DOHH2 (cell line): ENCODE measurements at regions not wholly inside any gene's neighbourhood (a gene's known extent, or its start where the extent isn't known, plus 50 kb on each side); places are given as distances from the start of the nearest gene placed in this dataset.

ENCODE experiments used
- EZH2phosphoT487 ChIP-seq: fragments of 200-600 bp; sonication (generic); IDR thresholded peaks from 2 replicates; pipeline ENCODE4 v1.6.1; 2017; ENCODE audit warnings: borderline replicate concordance, mild to moderate bottlenecking, antibody characterized with exemption, low read length, moderate library complexity, mixed read lengths
- TF ChIP-seq, protein P1 (sequence below): fragments of 200-600 bp; sonication (generic); IDR thresholded peaks from one replicate; pipeline ENCODE4 v1.5.1; 2014; ENCODE audit warnings: antibody characterized with exemption, mild to moderate bottlenecking, low read depth, low read length; ENCODE audit not compliant: poor library complexity, severe bottlenecking

DNA sequence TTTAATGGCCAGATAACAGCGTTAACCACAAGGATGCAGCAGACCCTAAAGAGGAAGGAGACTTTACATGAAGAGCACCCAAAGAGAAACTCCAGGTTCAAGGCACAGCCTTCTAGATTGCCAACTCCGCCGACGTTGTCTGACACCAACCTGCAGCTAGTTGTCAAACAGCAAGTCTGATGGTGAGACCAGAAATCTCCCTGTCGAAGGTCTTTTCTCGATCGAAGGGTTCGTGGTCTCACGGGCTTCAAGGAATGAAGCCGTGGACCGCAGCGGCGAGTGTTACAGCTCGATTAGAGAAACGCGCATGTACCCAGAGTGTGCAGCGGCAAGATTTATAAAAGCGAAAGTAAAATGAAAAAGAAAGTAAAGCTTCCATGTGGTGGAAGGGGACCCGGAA is 656.3 kb downstream of the XIRP2 start:
- TF ChIP-seq, protein P1, sequence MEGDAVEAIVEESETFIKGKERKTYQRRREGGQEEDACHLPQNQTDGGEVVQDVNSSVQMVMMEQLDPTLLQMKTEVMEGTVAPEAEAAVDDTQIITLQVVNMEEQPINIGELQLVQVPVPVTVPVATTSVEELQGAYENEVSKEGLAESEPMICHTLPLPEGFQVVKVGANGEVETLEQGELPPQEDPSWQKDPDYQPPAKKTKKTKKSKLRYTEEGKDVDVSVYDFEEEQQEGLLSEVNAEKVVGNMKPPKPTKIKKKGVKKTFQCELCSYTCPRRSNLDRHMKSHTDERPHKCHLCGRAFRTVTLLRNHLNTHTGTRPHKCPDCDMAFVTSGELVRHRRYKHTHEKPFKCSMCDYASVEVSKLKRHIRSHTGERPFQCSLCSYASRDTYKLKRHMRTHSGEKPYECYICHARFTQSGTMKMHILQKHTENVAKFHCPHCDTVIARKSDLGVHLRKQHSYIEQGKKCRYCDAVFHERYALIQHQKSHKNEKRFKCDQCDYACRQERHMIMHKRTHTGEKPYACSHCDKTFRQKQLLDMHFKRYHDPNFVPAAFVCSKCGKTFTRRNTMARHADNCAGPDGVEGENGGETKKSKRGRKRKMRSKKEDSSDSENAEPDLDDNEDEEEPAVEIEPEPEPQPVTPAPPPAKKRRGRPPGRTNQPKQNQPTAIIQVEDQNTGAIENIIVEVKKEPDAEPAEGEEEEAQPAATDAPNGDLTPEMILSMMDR: no peak
- no peak for TF ChIP-seq EZH2phosphoT487
